OCI-M1 (cell line): ENCODE measurements at regions not wholly inside any gene's neighbourhood (a gene's known extent, or its start where the extent isn't known, plus 50 kb on each side); places are given as distances from the start of the nearest gene placed in this dataset.

Experiments
- DNase-seq: peaks from one replicate; lab custom pipeline; 2025; lab: John Stamatoyannopoulos, UW

- no peak for DNase-seq
Observed at GRCh38 chr3:10555263-10555662, 49.9 kb upstream of the ATP2B2 start.

GRCh38 chr3:10556312-10556711, 50.9 kb upstream of the ATP2B2 start:
- no peak for DNase-seq

DNA sequence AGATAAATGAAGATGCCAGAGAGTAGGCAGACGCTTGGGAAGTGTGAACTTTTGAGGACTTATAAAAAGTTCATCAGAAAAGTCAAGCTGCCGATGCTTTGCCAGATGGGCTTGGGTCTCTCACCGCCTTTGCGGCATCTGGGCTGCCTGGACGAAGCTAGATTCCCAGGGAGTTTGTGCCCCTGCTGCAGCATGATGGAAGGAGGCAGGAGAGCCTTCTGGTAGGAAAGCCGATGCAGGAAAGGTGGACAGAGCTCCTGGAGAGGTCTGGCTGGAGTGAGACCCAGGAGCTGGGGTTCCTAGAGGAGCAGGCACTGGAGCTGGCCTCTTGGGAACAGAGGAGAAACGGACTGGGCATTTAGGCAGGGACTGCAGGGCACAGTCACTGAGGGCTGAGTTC, 51.9 kb upstream of the ATP2B2 start:
- no peak for DNase-seq

- DNase-seq = no peak
Observed at GRCh38 chr3:10557781-10558373, 52.5 kb upstream of the ATP2B2 start.

GRCh38 chr3:10558736-10559135, 53.4 kb upstream of the ATP2B2 start:
- DNase-seq = no peak

DNA sequence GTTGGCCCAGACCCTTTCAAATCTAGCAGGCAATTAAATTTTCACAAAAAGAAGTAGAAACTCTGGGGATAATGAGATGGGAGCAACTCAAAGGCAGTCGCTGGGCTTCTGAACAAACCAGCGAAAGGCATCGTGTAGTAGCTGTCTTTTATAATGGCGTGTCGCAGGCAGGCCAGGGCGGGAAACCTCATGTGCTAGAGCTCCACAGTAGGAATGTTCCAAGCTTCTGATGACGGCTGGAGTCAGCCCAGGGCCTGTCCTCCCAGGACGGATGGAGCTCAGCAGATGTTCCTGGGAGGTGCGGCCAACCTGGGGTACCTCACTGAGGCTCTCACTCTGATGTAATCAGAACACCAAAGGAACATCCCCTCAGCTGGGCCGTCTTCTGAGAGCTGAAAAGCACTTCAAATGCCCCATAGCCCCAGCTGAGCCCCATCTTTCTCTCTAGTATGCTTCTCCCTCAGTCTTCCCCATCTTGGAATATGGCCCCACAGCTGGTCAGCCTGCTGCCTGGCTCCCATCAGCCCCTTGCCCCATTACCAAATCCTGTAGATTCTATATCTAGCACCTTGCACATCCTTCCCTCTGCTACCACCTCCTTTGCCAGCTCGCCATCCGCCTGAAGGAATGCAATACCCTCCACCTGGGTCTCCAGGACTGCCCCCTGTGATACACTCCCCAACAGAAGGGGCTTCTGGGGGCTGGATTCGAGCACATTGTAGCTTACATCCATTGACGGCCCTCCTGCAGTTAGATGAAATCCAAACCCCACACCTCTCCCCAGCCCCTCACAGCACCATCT, 54.9 kb upstream of the ATP2B2 start:
- DNase-seq = no peak

GRCh38 chr3:10561162-10561945, 56.0 kb upstream of the ATP2B2 start:
- no peak for DNase-seq

- DNase-seq = no peak
Observed at GRCh38 chr3:10561946-10562560, 56.7 kb upstream of the ATP2B2 start.

GRCh38 chr3:10563396-10563795, 58.0 kb upstream of the ATP2B2 start:
- DNase-seq = no peak

- no peak for DNase-seq
Observed at GRCh38 chr3:10565814-10566213, 60.4 kb upstream of the ATP2B2 start.

DNA sequence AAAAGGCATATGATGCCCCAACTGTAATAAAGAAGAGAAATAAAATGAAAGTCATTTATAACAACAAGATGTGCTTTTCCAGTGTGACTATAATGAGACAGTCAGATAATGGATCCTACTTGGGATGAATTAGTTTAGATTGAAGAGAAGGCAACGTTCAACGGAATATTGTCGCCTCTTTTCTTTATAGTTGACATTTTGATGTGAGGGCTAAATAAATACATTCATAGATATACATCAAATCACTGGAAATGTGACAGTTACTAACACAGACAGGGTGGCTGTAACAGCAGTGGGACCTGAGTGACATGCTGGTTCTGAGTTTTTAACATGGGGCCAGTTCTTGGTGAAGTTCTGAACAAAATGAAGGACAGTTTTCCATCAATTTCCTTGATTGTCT, 61.1 kb upstream of the ATP2B2 start:
- no peak for DNase-seq

DNA sequence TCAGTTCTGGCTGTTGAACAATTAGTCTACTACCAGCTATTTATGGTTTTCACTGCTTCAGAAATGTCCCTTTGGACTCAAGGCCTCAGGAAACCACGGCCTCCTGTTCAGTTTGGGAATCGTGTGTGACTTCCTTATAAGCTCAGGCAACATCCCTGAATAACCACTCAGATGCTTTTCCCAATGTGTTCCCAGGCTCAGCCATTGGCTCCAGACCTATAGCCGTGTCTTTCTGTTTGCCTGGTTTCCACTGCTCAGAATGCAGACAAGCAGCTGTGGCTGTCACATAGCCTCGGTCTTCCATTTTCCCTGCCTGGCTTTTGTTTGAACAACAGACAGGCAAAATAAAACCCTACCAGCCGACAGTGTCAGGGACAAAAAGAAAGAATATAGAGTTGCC, 63.2 kb upstream of the ATP2B2 start:
- DNase-seq = no peak

DNA sequence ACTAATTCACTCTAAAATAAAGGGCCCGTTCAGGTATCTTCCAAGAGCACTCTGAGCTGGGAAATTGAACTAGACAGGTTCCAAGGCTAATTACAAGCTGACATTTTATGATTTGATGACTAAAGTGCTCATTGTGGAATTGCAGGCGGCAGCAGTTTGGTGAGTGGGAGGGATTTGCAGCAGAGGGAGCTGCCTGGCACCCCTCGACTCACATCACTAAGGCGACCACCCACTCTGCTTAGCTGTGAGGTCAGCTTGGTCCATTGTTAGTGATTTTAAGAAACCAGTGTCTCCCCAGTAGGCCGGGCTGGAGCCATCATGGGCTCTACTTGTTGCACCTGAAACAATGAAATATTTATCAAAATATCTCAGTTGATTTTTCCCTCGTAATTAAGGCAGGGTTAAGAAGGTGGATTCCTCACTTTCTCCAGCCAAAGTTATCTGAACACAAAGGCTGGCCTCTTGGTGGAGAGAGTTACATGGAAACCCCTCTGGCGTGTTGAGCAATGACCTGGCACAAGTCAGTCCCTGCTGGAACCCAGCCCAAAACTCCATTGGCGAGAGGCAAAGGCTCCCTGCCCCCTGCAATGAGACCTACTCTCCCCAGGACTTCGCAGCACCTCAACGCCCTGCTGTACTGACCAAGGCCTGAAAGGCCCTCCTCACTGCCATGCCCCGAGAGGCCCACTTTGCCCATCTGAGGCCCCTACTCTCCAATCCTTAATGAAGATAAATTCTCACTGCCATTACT, 65.0 kb upstream of the ATP2B2 start:
- DNase-seq = no peak

GRCh38 chr3:10574101-10574620, 68.8 kb upstream of the ATP2B2 start:
- DNase-seq = no peak

DNA sequence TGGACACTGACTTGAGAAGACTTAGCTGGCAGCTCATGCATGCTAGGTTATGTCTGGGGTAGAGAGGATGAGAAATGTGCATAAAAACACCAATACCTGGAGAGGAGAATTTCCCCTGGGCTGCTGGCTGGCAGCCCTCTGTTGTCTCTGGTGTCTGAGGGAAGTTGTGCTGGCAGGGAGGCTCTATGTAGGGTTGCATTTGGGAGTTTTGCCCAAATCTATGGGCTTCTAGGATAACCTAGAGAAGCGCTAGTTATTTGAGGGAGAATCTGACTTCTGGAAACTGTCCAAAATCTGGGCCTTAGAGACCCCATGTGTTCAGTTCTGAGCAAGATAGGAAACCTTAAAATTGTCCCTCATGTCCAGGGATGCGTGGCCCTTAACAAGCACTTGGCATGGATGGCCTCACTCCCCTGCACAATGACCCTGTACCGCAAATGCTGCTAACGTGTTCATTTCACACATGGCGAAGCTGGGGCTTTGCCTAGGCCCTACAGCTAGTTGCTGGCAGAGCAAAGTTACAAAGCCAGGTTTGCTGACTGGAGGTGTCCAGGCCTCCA, 70.3 kb upstream of the ATP2B2 start:
- DNase-seq = no peak

GRCh38 chr3:10577486-10577885, 72.1 kb upstream of the ATP2B2 start:
- no peak for DNase-seq

DNA sequence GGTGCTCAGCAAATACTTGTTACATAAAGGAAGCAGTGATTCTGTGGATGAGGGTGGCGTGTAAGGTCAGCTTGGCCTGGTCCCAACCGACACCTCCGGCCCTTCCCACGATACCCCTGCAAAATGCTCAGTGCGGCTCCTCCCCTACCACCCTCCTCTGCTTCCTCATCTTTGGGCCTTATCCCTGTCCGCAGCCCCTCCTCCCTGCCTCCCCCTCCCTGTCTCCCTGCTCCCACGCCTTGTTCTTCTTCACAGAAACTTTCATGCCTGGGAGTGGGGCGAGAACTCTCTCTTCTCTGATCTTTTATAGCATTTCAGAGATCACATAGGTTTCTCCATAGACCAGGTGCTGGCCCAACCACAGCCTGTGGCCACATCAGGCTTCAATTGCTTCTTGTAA, 75.0 kb upstream of the ATP2B2 start:
- no peak for DNase-seq

DNA sequence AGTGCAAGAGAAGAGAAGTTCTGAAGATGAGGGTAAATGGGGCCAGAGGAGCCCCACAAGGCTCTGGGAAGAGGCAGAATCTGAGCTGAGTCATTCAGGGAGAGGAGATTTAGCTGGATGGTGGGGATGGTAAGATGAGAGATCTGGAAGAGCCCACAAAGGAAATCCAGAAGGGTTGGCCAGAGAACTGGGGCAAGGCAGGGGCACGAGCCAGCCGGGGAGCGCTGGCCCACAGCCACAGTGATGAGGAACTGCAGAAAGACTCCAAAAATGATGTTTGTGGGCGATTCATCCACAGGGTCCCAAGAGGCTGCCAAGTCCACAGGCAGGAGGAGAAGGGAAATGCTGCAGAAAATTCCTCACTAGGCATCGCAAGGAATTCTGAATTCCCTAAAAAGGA, 75.9 kb upstream of the ATP2B2 start:
- DNase-seq = no peak

GRCh38 chr3:10581716-10582115, 76.3 kb upstream of the ATP2B2 start:
- DNase-seq = no peak

GRCh38 chr3:10582733-10583132, 77.3 kb upstream of the ATP2B2 start:
- DNase-seq = no peak
